ENCODE measurements at regions not wholly inside any gene's neighbourhood (a gene's known extent, or its start where the extent isn't known, plus 50 kb on each side); places are given as distances from the start of the nearest gene placed in this dataset.

DNA sequence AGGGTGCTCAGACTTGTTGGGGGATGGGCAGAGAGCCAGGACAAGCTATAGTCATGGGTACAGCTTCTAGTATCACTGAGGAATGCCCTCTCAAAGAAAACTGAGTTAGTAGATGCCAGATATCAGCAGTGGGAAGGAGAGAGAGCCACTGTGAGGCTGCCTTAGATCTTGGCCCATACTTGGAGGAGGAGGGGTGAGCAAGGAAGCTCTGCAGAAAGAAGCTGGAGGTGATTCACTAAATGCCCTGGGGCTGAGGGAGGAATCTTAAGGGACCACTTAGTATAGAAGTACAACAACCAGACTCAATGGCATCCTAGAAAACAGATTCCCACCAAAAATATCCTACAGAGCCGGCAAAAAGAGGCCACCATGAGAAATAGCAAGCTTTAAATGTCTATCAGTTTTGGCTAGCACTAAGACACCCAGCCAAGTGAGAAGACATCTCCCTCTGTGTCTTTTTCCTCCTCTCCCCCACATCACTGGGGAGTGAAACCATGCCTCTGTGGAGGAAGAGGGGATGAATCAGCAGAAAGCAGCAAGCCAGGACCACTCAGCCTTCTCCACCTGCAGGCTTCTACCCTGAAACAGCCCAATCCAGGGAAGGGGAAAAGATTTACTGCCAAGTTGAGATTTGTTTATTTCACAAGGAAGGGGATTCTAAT, 282.5 kb upstream of the STT3B start:
- no peak for DNase-seq (ENCODE audit: low spot score)

DNA sequence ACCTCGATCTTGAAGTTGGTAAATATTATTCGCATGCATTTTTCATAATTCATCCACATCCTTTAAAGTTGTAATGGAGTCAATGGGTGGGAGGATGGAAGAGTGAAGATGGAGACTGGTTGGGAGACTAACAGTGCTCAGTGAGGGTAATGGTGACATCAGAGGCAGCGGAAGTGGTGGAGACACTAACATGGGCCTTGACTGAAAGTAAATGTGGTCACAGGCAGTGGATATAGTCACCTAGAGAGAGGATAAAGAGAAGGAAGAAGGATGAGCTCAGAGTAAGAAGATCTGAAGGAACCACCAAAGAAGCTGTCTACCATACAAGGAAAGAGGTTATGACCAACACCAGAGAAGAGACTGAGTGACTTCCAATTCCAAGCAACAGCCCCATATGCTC, 281.6 kb upstream of the STT3B start:
- DNase-seq (ENCODE audit: low spot score): no peak

DNA sequence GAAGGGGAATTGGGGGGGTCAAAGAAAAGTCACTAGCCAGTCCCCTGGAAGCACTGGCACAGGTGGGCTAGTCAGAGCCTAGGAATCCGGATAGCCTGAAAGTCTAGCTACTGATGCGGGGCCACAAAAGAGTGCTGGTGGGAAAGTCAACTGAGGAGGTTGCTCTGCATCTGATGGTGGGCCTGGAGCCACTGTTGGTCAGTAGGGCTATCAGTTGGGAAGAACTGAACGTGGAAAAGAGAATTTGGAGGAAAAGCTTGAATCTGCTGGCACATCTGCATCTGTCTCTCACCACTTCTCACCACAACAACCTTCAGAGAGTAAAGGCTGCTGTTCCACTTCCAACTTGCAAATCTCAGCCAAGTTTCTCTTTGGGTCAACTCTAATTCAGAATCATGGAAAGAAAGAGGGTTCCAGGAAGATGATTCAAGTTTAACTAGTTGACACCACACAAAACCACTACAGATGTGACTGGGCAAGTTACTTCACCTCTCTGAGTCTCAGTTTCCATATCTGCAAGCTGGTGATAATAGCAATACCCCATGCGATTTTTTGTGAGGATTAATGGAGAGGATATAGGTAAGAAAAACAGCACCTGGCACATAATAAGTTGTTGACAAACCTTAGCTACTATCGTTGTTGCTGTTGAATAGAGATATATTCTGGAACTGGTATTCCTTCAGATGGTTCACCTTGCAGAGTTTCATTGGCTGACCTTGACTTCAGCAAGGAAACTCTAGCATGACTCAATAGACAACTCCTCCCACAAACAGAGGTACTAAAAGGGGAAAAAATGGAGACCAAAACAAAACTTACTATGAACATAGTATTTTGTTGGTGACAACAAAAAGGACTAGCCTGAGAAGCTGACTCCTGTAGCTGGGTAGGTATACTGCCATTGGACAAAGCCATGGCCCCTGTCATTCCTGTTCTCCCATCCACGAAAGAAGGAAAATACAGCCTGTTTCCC, 280.2 kb upstream of the STT3B start:
- DNase-seq (ENCODE audit: low spot score): no peak

DNA sequence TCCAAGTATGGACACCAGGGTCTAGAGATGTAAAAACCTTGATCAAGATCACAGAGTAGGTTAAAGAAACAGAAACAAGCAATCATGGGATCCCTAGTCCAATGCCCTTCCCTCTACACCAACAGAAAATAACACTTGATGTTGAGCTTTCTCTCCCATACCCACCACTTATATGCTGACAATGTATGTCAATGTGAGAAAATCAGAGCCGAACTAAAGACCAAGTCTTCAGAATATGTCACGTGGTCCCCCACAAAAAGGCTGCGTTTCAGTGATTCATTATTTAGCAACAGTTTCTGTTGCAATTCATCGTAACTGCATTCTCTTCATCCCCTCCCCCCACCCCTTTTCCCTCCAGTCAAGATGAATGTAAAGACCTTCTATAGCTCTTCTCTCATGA, 278.9 kb upstream of the STT3B start:
- no peak for DNase-seq (ENCODE audit: low spot score)

DNA sequence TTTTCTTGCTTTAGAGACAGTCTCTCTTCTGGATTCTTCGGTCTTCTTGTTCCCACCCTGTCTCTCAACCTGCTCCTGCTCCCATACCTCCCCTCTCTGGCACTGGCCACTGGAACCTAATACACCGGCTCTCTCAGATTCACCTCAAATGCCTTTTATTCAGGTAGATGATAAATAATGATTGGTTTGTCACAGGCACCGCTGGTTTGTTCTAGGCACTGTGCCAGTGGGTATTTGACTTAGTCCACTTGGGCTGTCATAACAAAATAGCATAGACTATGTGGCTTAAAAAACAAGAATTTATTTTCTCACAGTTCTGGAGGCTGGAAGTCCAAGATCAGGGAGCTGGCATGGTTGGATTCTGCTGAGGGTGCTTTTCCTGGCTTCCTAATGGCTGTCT, 278.2 kb upstream of the STT3B start:
- DNase-seq (ENCODE audit: low spot score): no peak

DNA sequence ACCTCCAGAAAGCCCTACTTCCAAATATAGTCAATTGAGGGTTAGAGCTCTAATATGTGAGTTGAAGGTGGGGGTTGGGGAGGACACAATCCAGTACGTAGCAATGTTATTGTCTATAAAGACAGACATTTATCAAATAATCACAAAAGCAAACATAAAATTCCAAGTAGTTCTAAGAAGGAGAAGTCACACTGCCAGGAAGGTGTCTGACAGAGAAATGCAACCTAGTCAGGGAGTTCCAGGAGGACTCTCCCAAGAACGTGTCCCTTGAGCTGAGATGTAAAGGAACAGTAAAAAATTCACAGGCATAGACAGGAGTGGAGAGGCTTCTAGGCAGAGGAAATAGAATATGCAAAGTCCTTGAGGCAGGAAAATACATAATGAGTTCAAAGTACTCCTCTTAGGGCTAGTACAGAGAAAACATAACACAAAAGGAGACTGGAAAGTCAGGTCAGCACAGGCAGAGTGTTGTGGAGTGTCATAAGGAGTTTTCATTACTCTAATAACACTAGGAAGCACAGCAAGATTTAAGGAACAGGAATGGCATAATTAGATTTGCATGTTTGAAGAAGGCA, 277.6 kb upstream of the STT3B start:
- DNase-seq (ENCODE audit: low spot score): no peak

DNA sequence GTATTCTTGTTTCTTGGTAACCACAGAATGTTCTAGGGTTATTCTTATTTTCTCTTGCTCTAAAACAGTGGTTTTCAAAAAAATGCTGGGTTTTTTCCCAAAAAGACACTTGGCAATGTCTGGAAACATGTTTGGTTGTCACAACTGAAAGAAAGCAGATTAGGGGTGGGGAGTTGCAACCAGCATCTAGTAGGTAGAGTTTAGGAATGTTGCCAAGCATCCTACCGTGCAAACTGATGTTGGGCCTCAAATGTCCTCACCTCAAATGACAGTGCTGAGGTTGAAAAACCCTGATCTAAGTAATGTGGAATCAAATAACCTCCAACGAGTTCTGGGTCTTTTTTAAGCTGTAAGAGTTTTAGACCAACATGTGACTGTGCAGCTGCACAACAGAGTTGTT, 270.5 kb upstream of the STT3B start:
- no peak for DNase-seq (ENCODE audit: low spot score)

DNA sequence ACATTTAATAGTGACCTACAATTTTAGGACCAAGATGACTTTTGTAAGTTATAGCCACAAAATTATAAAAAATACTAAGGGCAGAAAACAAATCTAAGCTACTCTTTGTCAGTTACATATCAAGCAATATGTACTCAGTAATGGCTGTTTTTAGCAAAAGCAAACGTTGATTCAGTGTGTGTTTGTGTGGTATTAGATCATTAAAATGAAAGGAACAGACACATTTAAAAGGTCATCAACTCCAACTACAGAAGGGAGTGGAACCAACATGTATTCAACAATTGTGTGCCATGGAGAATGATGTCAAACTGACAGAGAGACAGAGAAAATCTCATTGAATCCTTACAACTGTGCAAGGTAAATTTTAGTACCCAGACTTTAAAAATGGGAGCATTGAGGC, 268.8 kb upstream of the STT3B start:
- no peak for DNase-seq (ENCODE audit: low spot score)

DNA sequence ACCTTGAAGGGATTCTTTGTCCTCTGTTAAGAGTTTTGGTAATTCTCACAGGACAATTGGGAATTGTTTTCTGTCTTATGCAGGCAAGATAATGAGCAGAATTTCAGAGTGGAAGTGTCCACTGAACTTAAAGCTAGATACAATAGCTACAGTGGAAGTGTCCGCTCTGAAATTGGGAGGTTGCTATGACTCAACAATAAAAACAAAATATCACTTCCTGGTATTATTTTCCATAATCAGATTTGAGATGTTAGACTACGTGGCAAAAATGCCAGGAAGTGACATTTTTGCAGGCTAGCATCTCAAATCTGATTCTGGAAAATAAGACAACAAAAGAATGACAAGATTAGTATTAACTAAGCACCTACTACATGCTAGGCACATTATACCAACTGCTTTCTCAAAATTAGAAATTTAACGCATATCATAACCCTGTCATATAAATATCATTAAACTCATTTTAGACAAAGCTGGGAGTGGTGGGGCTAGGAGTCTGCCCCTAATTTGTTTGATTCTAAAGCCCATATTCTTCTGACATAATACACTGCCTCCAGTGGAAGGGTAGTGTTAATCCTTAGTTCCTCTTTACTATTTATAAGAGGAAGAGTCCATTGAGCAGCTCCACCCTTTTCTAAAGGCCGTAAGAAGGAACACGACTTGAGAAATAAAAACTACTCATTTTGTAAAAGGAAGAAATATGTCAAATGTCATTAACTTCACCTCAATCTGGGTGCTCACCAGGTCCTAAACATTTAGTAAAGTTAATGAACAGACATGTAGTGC, 266.9 kb upstream of the STT3B start:
- no peak for DNase-seq (ENCODE audit: low spot score)

DNA sequence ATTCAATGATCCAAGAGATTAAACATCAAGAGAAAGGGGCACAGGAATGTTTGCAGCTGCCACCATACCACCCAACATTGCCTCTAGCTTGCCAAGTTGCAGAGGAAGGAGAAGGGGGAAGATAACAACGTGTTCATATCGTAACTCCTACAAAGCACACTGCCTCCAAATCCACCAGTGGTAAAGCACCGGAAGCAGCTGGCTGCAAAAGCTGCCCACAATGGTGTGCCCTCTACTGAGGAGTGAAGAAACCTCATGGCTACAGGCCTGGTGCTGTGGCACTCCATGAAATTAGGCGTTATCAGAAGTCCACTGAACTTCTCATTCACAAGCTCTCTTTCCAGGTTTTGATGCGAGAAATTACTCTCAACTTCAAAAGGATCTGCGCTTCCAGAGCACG, 263.9 kb upstream of the STT3B start:
- DNase-seq (ENCODE audit: low spot score): no peak

DNA sequence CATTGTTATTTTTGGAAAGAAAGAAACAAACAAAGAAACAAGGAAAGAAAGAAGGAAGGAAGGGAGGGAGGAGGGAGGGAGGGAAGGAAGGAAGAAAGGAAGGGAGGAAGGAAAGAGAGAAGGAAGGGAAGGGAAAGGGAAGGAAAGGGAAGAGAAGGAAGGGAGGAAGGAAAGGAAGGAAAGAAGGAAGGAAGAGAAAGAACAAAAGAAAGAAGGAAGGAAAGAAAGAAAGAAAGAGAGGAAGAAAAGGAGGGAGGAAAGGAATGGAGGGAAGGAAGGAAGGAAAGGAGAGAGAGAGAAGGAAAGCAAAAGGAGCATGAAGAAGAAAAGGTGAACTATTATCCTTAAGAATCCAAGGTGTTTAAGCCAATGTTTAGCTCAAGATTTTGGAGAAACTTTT, 262.7 kb upstream of the STT3B start:
- DNase-seq (ENCODE audit: low spot score): no peak

DNA sequence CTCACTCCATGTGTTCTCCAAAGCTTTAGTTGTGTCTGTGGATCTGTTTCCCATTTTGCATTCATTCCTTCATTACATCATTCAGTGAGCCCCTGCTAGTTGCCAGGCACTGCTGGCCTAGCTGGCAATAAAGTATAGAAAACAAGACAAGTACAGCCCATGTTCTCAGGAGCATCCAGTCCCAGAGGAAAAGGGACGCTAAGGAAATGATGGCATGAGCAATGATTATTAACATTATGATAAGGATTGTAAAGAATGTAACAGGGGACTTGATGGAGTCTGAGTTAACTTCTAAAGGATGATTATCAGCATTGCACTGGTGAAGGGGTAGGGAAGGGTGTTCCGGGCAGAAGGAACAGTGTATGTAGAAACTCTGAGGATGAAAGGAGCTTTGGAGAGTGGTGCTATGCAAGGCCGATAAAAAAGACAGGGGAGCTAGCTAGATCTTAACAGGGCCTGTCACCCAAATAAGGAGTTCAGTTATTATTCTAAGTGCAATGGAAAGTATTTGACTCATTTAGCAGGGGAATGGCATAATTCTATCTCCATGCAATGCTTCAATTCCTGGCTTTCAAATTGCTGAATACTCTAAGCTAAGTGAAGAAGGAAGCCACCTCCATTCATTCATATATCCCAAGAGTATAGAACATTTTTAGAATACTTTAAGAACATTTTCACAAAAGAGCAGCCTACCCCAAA, 258.2 kb upstream of the STT3B start:
- DNase-seq (ENCODE audit: low spot score): no peak

DNA sequence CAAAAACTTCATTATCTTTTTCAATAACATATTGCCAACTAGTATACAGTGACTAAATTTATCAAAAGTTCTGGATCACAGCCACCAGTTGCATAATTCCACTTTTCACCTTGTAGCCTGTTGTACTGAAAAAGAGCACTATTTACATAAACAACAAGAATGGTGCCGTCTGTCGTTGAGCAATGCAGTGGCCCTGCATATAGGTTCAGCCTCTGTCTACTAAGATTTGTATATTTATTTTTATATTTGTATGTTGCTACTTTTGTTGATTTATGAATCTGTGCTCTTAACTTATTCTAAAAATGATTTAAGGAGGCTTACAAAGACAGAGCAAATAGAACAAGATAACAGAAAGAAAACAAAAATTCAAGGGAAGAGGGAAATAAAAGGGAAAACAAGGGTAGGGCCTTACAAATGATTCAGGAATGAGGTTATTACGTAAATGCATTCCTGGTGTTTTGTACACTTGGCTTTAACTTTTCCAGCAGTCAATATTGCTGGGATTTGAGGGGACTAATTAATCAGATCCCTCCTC, 257.6 kb upstream of the STT3B start:
- DNase-seq (ENCODE audit: low spot score): no peak

DNA sequence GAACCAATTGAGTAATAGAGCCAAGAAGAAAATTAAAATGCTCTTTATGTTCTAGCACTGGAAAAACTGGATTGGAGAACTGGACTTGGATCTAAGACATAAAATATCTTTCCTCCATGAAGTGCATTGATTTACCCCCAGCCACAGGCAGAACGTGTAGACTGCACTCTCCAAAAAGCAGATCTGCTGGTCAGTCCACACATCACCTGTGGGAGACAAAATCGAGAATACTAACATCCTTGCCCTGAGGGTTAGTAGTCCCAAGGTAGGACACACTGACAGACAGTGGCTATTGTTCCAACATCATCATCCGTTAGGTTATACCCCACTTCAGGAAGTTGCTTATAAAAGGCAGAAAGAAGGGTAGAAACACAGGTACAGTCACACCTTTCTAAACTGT, 257.1 kb upstream of the STT3B start:
- no peak for DNase-seq (ENCODE audit: low spot score)

DNA sequence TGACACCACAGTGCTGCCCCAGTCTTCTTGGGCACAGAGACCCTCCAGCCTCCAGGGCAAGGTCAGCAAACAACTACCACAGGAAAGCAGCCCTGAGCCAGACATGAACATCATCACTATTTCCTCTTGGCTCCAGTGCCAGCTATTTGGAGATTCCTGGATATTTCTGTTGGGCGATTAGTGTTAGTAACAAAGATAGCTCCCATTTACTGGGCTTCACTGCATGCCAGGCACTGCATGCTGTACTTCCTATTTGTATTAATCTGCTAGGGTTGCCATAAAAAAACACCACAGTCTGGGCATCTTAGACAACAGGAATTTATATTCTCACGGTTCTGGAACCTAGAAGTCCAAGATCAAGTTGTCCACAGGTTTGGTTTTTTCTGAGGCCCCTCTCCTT, 255.1 kb upstream of the STT3B start:
- DNase-seq (ENCODE audit: low spot score): no peak

DNA sequence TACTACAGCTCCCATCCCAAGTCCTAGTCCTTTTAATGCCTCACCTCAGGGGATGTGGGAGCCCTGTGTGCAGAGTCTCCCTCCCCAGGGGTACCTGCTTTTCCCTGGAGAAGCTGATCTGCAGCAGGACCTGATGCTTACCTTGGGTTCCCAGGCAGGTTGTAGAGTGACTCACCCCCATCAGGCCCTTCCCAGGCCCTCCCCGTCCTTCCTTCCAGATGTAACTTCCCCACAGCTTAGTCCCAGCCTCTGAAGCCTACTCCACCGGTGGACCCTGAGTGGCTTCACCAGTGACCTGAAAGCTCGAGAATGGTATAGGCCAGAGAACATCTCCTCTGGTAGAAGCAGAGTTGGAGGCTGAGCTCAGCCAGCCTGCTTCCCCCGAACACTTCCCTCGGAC, 254.2 kb upstream of the STT3B start:
- DNase-seq (ENCODE audit: low spot score): no peak

DNA sequence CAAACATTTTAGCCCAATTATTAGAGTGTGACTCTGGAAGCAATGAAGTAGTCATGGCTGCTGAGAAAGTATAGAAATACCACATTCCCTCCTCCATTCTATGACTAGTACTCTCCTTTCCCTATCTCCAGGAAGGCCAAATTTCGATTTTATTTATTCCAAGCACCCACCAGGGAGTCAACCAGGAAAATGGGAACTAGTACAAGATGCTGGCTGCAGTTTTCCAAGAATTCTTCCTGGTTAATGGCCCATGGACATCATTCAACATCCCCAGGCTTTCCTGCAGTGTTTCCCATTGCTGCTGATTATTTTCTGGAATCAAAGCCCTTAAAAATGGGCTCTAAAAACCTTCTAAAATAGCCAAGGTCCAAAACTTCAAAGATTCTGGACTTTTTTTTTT, 247.9 kb upstream of the STT3B start:
- DNase-seq (ENCODE audit: low spot score): no peak

DNA sequence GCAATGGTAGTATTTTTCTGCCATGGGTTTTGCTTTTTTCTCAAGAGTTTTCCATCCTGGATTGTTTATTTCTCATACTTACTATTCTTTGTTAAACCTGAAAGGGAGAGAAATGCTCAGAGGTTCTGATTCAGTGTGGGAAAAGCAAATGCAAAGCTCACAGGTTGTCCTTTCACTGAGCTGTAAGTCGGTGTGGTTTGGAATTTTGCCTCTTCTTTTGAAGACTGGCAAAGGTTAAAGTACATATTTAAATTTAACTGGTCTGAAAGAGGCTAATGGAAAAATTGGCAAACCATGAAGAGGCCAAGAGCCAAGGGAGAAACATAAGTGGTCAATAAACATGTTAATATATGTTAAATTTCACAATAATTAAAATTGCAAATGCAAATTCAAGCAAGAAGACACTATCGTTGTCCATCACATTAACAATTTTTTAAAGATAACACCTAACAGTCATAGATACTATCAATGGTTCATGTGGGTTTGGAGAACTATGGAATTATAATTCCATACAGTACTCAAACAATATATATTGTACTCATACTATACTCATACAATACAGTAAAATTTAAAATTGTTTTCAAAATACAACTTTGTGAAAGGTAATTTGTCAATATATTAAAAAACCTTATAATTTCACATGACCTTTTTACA, 246.8 kb upstream of the STT3B start:
- no peak for DNase-seq (ENCODE audit: low spot score)

DNA sequence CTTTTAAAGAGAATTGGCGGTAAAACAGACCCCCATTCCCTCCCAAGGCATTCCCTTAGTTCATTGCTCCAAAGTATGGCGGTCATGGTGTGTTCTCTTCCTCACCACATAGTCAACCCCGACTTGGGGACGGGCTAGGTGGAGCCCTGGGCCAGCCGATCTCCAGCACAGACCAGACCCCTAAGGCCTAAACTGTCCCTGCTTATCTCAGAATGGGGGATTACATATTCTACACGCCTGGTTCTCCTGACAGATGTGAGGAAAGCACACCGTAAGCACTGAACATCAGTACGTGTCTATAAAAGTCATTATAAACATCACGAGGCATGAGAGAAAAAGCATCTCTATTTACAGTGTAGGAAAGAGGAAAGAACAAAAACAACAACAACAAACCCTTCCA, 244.5 kb upstream of the STT3B start:
- no peak for DNase-seq (ENCODE audit: low spot score)

DNA sequence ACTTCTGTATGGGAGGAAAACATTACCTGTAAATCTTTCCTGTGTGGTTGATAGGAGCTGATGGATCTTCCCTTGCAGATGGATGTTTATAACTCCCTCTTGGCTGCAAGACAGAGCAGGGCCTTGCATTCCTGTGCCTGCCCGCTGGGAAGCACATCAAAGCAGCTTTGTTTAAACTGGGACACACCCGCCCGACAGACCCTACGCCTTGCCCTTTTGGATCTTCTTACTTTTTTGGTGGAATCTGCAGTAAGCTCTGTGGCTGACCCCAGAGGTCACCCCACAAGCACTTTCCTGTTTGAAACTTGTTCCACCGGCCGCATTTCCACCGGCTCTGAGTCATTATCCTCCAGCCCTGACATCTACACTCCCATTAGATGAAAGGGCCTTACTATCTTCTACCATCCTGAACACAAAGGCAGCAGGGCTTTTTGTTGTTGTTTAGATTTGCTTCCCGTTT, 244.1 kb upstream of the STT3B start:
- no peak for DNase-seq (ENCODE audit: low spot score)

DNA sequence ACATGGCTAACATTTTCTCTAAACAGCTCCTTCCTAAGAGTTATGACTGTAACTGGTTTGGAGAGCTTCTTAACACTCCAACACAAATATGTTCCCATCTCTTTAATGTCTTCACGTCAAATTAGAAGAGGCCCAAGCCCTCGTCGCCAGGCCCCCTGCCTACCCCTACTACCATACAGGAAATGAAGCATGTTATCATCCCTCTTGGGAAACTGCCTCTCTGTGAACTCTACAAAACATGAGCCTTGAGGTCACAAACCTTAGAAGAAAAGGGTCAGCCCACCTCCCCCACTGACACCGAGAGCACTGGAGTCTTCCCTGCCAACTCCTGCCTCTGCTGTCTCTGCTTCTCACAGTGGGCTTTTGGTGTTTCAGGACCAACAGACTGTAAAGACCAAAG, 243.1 kb upstream of the STT3B start:
- no peak for DNase-seq (ENCODE audit: low spot score)

Data from CD4-positive, alpha-beta T cell treated with Interleukin-6 at 100 ng/mL for 8 hours (primary cell).